ENCODE measurements at regions not wholly inside any gene's neighbourhood (a gene's known extent, or its start where the extent isn't known, plus 50 kb on each side); places are given as distances from the start of the nearest gene placed in this dataset.

DNA sequence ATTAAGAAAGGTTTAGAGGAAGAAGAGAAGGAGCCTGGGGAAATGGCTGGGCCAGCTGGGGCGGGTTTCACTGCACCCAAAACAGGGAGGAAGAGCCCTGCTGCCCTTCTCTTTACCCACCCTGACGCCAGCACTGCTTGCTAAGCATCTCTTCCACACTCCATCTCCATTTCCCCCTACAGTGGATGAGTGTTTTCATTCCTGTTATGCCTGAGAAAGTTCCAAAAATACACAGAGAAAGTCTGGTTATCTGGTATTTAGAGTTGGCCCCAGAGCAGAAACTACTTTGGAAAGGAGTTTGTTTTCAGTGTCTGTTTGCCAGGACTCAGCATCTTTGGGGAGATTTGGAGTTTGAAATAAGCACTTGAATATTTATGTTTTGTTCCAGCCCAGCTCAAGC, 451.0 kb downstream of the SLC4A3 start:
- no peak for DNase-seq (ENCODE audit: insufficient read length, low spot score)
- FAIRE-seq = no peak
- TF ChIP-seq, protein P1, sequence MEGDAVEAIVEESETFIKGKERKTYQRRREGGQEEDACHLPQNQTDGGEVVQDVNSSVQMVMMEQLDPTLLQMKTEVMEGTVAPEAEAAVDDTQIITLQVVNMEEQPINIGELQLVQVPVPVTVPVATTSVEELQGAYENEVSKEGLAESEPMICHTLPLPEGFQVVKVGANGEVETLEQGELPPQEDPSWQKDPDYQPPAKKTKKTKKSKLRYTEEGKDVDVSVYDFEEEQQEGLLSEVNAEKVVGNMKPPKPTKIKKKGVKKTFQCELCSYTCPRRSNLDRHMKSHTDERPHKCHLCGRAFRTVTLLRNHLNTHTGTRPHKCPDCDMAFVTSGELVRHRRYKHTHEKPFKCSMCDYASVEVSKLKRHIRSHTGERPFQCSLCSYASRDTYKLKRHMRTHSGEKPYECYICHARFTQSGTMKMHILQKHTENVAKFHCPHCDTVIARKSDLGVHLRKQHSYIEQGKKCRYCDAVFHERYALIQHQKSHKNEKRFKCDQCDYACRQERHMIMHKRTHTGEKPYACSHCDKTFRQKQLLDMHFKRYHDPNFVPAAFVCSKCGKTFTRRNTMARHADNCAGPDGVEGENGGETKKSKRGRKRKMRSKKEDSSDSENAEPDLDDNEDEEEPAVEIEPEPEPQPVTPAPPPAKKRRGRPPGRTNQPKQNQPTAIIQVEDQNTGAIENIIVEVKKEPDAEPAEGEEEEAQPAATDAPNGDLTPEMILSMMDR (IDR thresholded peaks at IDR 0.05; ENCODE audit: insufficient read depth, missing control alignments) = no peak

DNA sequence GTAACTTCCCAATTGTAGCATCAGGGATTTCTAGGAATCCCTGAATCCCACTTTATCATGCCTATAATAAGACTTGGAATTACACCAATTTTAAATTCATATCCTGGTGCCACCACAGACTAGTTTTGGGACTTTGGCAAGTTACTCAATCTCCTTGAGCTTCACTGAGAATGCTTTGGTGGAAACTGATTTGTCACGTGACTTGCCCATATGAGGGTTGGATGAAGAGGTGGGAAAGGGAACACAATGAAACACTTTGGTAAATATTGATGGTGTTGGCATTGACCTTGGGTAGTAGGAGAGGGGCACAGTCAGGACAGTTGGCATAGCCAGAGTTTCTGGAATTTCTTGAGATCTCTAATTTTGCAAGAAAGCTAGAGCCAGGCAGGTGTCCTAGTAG, 452.2 kb downstream of the SLC4A3 start:
- TF ChIP-seq, protein P1 (IDR thresholded peaks at IDR 0.05; ENCODE audit: insufficient read depth, missing control alignments) = no peak
- no peak for FAIRE-seq
- DNase-seq (ENCODE audit: insufficient read length, low spot score) = no peak

DNA sequence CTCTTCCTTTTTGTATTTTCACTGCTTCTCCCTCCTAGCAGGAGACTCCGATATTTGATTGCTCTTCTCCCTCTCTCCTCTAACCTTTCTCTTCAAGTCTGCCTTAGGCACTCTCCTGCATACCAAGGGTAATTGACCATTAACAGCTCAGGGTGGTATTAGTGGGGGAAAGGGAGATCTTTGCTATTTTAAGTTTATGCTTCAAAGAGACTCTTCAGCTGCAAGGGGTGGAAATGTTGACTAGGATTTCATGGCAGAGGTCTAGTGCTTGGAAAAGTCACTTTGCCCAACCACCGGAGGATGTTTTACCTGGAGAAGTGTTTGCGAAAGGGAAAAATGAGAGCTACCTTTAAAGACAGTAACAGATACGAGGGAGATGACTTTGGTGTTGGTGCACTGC, 453.7 kb downstream of the SLC4A3 start:
- FAIRE-seq = no peak
- no peak for DNase-seq (ENCODE audit: insufficient read length, low spot score)
- TF ChIP-seq, protein P1 (IDR thresholded peaks at IDR 0.05; ENCODE audit: insufficient read depth, missing control alignments) = no peak

DNA sequence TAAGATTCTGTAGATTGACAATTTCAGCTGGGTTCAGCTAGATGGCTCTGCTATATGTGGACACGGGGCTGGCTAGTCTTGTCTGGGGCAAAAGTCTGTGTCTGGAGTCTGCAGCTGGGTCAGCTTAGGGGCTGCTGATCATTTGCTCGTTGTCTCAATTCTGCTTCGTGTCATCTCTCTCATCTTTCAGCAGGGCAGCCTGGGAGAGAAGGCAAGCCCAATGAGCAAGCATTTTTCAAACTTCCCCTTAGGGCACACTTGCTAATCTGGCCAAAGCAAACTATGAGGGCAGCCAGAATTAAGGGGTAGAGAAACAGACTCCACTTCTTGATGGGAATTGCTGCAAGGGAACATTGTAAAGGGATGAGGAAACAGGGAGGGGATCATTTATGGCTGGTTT, 462.6 kb downstream of the SLC4A3 start:
- FAIRE-seq (no peak), DNase-seq (ENCODE audit: insufficient read length, low spot score) (no peak)
- TF ChIP-seq, protein P1 (IDR thresholded peaks at IDR 0.05; ENCODE audit: insufficient read depth, missing control alignments) = no peak

DNA sequence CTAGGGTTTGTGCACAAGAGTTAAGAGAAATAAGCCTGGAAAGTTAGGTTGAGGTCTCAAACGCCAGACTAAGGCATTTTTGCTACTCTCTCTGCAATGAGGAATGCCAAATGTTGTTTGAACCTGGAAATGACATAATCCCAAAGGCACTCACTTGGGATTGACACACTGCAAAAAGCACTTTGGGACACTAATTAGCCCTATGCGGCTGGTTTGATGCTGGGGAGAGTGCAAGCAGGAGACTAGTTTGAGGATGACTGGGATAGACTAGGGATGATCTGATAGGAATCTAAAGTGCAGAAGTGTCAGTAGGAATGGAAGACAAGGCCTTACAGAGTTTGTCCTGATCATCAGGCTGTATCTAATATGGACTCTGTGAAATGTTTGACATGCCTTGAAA, 469.0 kb downstream of the SLC4A3 start:
- FAIRE-seq = no peak
- TF ChIP-seq, protein P1 (IDR thresholded peaks at IDR 0.05; ENCODE audit: insufficient read depth, missing control alignments) = no peak

DNA sequence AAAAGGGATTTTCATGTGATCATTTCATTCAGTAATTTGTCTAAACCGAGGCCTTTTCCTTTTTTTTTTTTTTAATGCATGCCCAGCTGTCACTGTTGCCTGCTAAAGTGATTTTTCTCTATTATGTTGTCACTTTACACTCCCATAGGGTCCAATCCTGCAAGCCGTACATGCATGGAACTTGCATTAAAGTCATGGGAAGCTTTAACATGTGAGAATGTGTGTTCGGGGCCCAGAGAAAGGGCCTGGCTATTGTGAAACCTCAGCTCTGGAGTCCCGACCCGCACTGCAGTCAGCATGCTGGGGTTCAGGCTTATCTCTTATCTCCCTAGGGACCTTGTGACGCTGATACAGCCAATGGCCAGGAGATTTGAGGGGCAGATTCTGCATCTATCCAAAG, 474.6 kb downstream of the SLC4A3 start:
- peak; percentile 21 for DNase-seq (ENCODE audit: insufficient read length, low spot score)
- TF ChIP-seq, protein P1 (IDR thresholded peaks at IDR 0.05; ENCODE audit: insufficient read depth, missing control alignments) = no peak
- FAIRE-seq = no peak

More for the DNA sequence above, 469.0 kb downstream of the SLC4A3 start:
- no peak for DNase-seq (ENCODE audit: insufficient read length, low spot score)

DNA sequence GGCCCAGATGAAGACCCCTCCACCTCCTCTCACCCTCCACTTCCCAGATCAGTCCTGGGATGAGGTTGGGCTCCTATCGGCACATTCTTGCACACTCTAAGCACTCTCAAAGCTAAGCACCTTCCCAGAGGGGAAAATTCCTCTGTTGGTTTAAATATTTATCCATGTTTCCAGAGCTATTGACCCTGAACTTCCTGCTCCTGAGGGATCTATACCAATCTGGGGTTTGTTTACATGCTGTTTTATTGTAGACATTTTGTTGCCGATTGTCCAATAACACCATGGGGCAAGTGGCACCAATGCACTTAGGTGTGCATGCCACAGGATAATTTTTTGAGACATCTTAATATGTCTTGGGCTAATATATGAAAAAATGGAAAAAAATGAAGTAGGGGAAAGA, 476.2 kb downstream of the SLC4A3 start:
- TF ChIP-seq, protein P1 (IDR thresholded peaks at IDR 0.05; ENCODE audit: insufficient read depth, missing control alignments) = no peak
- DNase-seq (ENCODE audit: insufficient read length, low spot score) (no peak), FAIRE-seq (no peak)
